ENCODE measurements at regions not wholly inside any gene's neighbourhood (a gene's known extent, or its start where the extent isn't known, plus 50 kb on each side); places are given as distances from the start of the nearest gene placed in this dataset.

- CTCF ChIA-PET = no interaction called here
- Mint-ChIP-seq H3K9me3 (peaks cover 27% of the 10 kb centered on the region), H3K4me1 (no peaks in the 10 kb centered on the region), H3K4me3 (no peak overlapping the region), H3K27me3 (ENCODE audit: low read depth) (no peaks in the 10 kb centered on the region; the same call in 1 of the 2 replicates), H3K36me3 (peaks cover 6% of the 10 kb centered on the region; the same call in 1 of the 2 replicates), H3K27ac (no peak overlapping the region)
- POLR2A ChIA-PET = no interaction called here
- no peak for ATAC-seq
- no peak for TF ChIP-seq ZNF263 (CRISPR knock-in tag; IDR thresholded peaks at IDR 0.05; ENCODE audit: low read depth)
- TF ChIP-seq ZNF396 (CRISPR knock-in tag; IDR thresholded peaks at IDR 0.05; ENCODE audit: borderline replicate concordance) = no peak
- TF ChIP-seq EMX1 (CRISPR knock-in tag; IDR thresholded peaks at IDR 0.05) = no peak
- no peak for TF ChIP-seq JUN (CRISPR knock-in tag; IDR thresholded peaks at IDR 0.05)
- no peak for TF ChIP-seq ETV6 (CRISPR knock-in tag; IDR thresholded peaks at IDR 0.05)
- no peak for TF ChIP-seq GTF2I (CRISPR knock-in tag; conservative IDR thresholded peaks at IDR 0.05)
- no peak for DNase-seq (ENCODE audit: low spot score)
Observed at GRCh38 chr6:63097222-63097621, 114.0 kb upstream of the FKBP1C start.

GRCh38 chr6:63098789-63099188, 112.5 kb upstream of the FKBP1C start:
- Mint-ChIP-seq H3K4me3 (no peak overlapping the region), H3K9me3 (peaks cover 36% of the 10 kb centered on the region), H3K27ac (no peak overlapping the region), H3K36me3 (peaks cover 6% of the 10 kb centered on the region; the same call in 1 of the 2 replicates), H3K27me3 (ENCODE audit: low read depth) (no peaks in the 10 kb centered on the region; the same call in 1 of the 2 replicates), H3K4me1 (no peaks in the 10 kb centered on the region)
- no peak for ATAC-seq
- TF ChIP-seq ZNF416 (CRISPR knock-in tag; IDR thresholded peaks at IDR 0.05) = no peak
- no peak for TF ChIP-seq ZNF317 (CRISPR knock-in tag; IDR thresholded peaks at IDR 0.05; ENCODE audit: borderline replicate concordance, low read depth)
- no peak for TF ChIP-seq ZNF423 (CRISPR knock-in tag; IDR thresholded peaks at IDR 0.05)
- no peak for TF ChIP-seq ZNF232 (CRISPR knock-in tag; IDR thresholded peaks at IDR 0.05)
- no peak for TF ChIP-seq OVOL2 (CRISPR knock-in tag; IDR thresholded peaks at IDR 0.05; ENCODE audit: borderline replicate concordance)
- TF ChIP-seq E2F1 (CRISPR knock-in tag; IDR thresholded peaks at IDR 0.05) = no peak
- TF ChIP-seq ZBTB43 (CRISPR knock-in tag; IDR thresholded peaks at IDR 0.05) = no peak
- no peak for TF ChIP-seq AFF4 (CRISPR knock-in tag; IDR thresholded peaks at IDR 0.05; ENCODE audit: borderline replicate concordance)
- ChIA-PET CTCF (no interaction called here), POLR2A (no interaction called here)
- no peak for DNase-seq (ENCODE audit: low spot score)

- no peak for DNase-seq (ENCODE audit: low spot score)
- ChIA-PET CTCF (no interaction called here), POLR2A (no interaction called here)
- Mint-ChIP-seq H3K36me3 (peaks cover 6% of the 10 kb centered on the region; the same call in 1 of the 2 replicates), H3K9me3 (peaks cover 40% of the 10 kb centered on the region), H3K4me1 (no peaks in the 10 kb centered on the region), H3K4me3 (no peak overlapping the region), H3K27me3 (ENCODE audit: low read depth) (no peaks in the 10 kb centered on the region; the same call in 1 of the 2 replicates), H3K27ac (no peak overlapping the region)
- TF ChIP-seq GTF2I (CRISPR knock-in tag; conservative IDR thresholded peaks at IDR 0.05) (no peak), GRHL2 (CRISPR knock-in tag; IDR thresholded peaks at IDR 0.05; ENCODE audit: insufficient replicate concordance, severe bottlenecking) (no peak), ETV6 (CRISPR knock-in tag; IDR thresholded peaks at IDR 0.05) (no peak), ZNF138 (CRISPR knock-in tag; conservative IDR thresholded peaks at IDR 0.05) (no peak), ZNF423 (CRISPR knock-in tag; IDR thresholded peaks at IDR 0.05) (no peak), ZNF232 (CRISPR knock-in tag; IDR thresholded peaks at IDR 0.05) (no peak), E2F5 (CRISPR knock-in tag; IDR thresholded peaks at IDR 0.05) (no peak), SP1 (CRISPR knock-in tag; conservative IDR thresholded peaks at IDR 0.05) (no peak), ZNF416 (CRISPR knock-in tag; IDR thresholded peaks at IDR 0.05) (no peak), NFATC4 (CRISPR knock-in tag; IDR thresholded peaks at IDR 0.05) (no peak), NR3C1 (CRISPR knock-in tag; conservative IDR thresholded peaks at IDR 0.05; ENCODE audit: low read depth) (no peak), ZSCAN18 (CRISPR knock-in tag; IDR thresholded peaks at IDR 0.05) (no peak), FOXP4 (CRISPR knock-in tag; IDR thresholded peaks at IDR 0.05) (no peak)
- ATAC-seq = no peak
Observed at GRCh38 chr6:63099772-63100459, 111.4 kb upstream of the FKBP1C start.
